HCT116 (cell line): ENCODE measurements at regions not wholly inside any gene's neighbourhood (a gene's known extent, or its start where the extent isn't known, plus 50 kb on each side); places are given as distances from the start of the nearest gene placed in this dataset.

Source experiments
- ATAC-seq: fragments of 200-7000 bp; cut with Tn5 transposase; 2 replicates; pipeline ENCODE4 v1.9.1; 2020; ENCODE audit warnings: mild to moderate bottlenecking, moderate library complexity
- BruUV-seq: library from RNA; stranded (reverse); fragments of 400-500 nt; replicated peaks from 2 replicates; lab custom pipeline; 2021; lab: Mats Ljungman, UMichigan
- CTCF ChIA-PET: fragments of 300-600 bp; sonication (Branson Sonifier 250); formaldehyde crosslinking; loops from one replicate; lab custom pipeline; 2021; ENCODE audit warnings: antibody characterized with exemption; lab: Charles Lee
- POLR2A ChIA-PET: fragments of 300-600, 350-600 bp; sonication (Branson Sonifier 250); formaldehyde crosslinking; loops from one replicate; lab custom pipeline; 2021; ENCODE audit warnings: antibody characterized with exemption; lab: Charles Lee
- RAD21 ChIA-PET, 2 experiments: fragments of 300-600 bp; sonication (Branson Sonifier 250); formaldehyde crosslinking; loops; one replicate each; lab custom pipeline; 2023; ENCODE audit warnings: low total read pairs in 2 of 2; ENCODE audit not compliant: uncharacterized antibody in 2 of 2, unreplicated experiment in 2 of 2, low non-redundant PET in 1 of 2; lab: Charles Lee
- DNase-seq: peaks from one replicate; pipeline ENCODE4 v3.0.0-alpha.2; 2010; ENCODE audit warnings: low read depth, low spot score
- H2AFZ ChIP-seq: fragments of 200-600 bp; shearing (Covaris generic), sonication (generic); 2 replicates; pipeline ENCODE4 v1.6.1; 2017; ENCODE audit warnings: low read depth, mixed run types, mixed read lengths, antibody characterized with exemption, low read length; ENCODE audit not compliant: poor library complexity, severe bottlenecking
- H3K27ac ChIP-seq: 2 replicates; pipeline ENCODE4 v1.5.1; 2012; ENCODE audit warnings: low read depth, low read length
- H3K27me3 ChIP-seq: fragments of 200-600 bp; sonication (generic); 2 replicates; pipeline ENCODE4 v1.6.1; 2016; ENCODE audit warnings: mixed run types, low read length, mixed read lengths; ENCODE audit not compliant: insufficient read depth
- H3K36me3 ChIP-seq, 2 experiments: fragments of 200-500 bp in 1 of 2; fragments of 200-600 bp in 1 of 2; sonication (Bioruptor generic) in 1 of 2; sonication (generic) in 1 of 2; 2 replicates each; pipeline versions ENCODE4 v1.5.1 to v1.6.1; 2014 to 2016; ENCODE audit warnings: low read length in 2 of 2, inconsistent platforms in 1 of 2, mixed read lengths in 1 of 2, mixed run types in 1 of 2; ENCODE audit not compliant: insufficient read depth in 2 of 2, control insufficient read depth in 1 of 2
- H3K4me1 ChIP-seq, 2 experiments: fragments of 200-600 bp in 1 of 2; sonication (generic) in 1 of 2; 2 replicates each; pipeline versions ENCODE4 v1.5.1 to v1.6.1; 2012 to 2017; ENCODE audit warnings: low read length in 2 of 2, inconsistent platforms in 1 of 2, mild to moderate bottlenecking in 1 of 2, mixed read lengths in 1 of 2, mixed run types in 1 of 2, moderate library complexity in 1 of 2; ENCODE audit not compliant: insufficient read depth in 2 of 2, control insufficient read depth in 1 of 2
- H3K4me2 ChIP-seq: fragments of 200-600 bp; sonication (generic); 2 replicates; pipeline ENCODE4 v1.6.1; 2017; ENCODE audit warnings: mixed run types, low read length, mixed read lengths
- H3K4me3 ChIP-seq, 2 experiments: fragments of 200-600 bp in 1 of 2; sonication (generic) in 1 of 2; replicated peaks in 1 of 2; 2 replicates each; pipeline ENCODE4 v1.5.1; 2011 to 2016; ENCODE audit warnings: low read length in 2 of 2, control low read depth in 1 of 2, low read depth in 1 of 2, mild to moderate bottlenecking in 1 of 2, mixed read lengths in 1 of 2, mixed run types in 1 of 2
- H3K79me2 ChIP-seq: fragments of 200-600 bp; sonication (generic); 2 replicates; pipeline ENCODE4 v1.6.1; 2017; ENCODE audit warnings: mild to moderate bottlenecking, mixed run types, low read length, moderate library complexity, mixed read lengths; ENCODE audit not compliant: insufficient read depth
- H3K9ac ChIP-seq: fragments of 200-600 bp; sonication (generic); 2 replicates; pipeline ENCODE4 v1.6.1; 2016; ENCODE audit warnings: low read length, mixed read lengths
- H3K9me2 ChIP-seq: fragments of 200-600 bp; sonication (generic), shearing (Covaris generic); 2 replicates; pipeline ENCODE4 v1.6.1; 2017; ENCODE audit warnings: mixed run types, mild to moderate bottlenecking, moderate library complexity; ENCODE audit not compliant: insufficient read depth
- H3K9me3 ChIP-seq, 2 experiments: fragments of 200-500 bp in 1 of 2; fragments of 200-600 bp in 1 of 2; sonication (Bioruptor generic) in 1 of 2; sonication (generic) in 1 of 2; 2 replicates each; pipeline ENCODE4 v1.6.1; 2014 to 2017; ENCODE audit warnings: low read length in 2 of 2, mixed read lengths in 2 of 2, inconsistent platforms in 1 of 2, low read depth in 1 of 2, mild to moderate bottlenecking in 1 of 2, mixed run types in 1 of 2, moderate library complexity in 1 of 2; ENCODE audit not compliant: control insufficient read depth in 1 of 2, insufficient read depth in 1 of 2
- H4K20me1 ChIP-seq: fragments of 200-600 bp; sonication (generic), shearing (Covaris generic); 2 replicates; pipeline ENCODE4 v1.6.1; 2017; ENCODE audit warnings: mixed run types, mild to moderate bottlenecking, moderate library complexity; ENCODE audit not compliant: insufficient read depth
- ATF3 ChIP-seq: IDR thresholded peaks from 2 replicates; pipeline ENCODE4 v1.6.1; 2012
- CEBPB ChIP-seq: IDR thresholded peaks from 2 replicates; pipeline ENCODE4 v1.6.1; 2012; ENCODE audit warnings: low read depth
- EGR1 ChIP-seq: IDR thresholded peaks from 2 replicates; pipeline ENCODE4 v1.6.1; 2012; ENCODE audit warnings: low read depth
- EZH2 ChIP-seq: fragments of 200-600 bp; sonication (generic); IDR thresholded peaks from 2 replicates; pipeline ENCODE4 v1.6.1; 2017; ENCODE audit warnings: antibody characterized with exemption, mixed run types
- EZH2phosphoT487 ChIP-seq: fragments of 200-600 bp; IDR thresholded peaks from 2 replicates; pipeline ENCODE4 v1.6.1; 2018; ENCODE audit warnings: antibody characterized with exemption, borderline replicate concordance
- FOSL1 ChIP-seq: IDR thresholded peaks from 2 replicates; pipeline ENCODE4 v1.6.1; 2012; ENCODE audit warnings: low read depth
- JUND ChIP-seq: IDR thresholded peaks from 2 replicates; pipeline ENCODE4 v1.6.1; 2012
- POLR2A ChIP-seq: IDR thresholded peaks from 2 replicates; pipeline ENCODE4 v1.7.0; 2011; ENCODE audit warnings: borderline replicate concordance; ENCODE audit not compliant: insufficient read depth, insufficient read length; ENCODE audit errors: extremely low read depth
- RAD21 ChIP-seq: IDR thresholded peaks from 2 replicates; pipeline ENCODE4 v1.6.1; 2012; ENCODE audit warnings: low read depth, mild to moderate bottlenecking
- SIN3A ChIP-seq: IDR thresholded peaks from 2 replicates; pipeline ENCODE4 v1.6.1; 2012; ENCODE audit warnings: low read depth
- SP1 ChIP-seq: IDR thresholded peaks from 2 replicates; pipeline ENCODE4 v1.6.1; 2012; ENCODE audit warnings: low read depth
- TCF7L2 ChIP-seq: IDR thresholded peaks from 2 replicates; pipeline ENCODE4 v1.7.0; 2011; ENCODE audit warnings: borderline replicate concordance, inconsistent platforms; ENCODE audit not compliant: insufficient read depth, insufficient read length; ENCODE audit errors: extremely low read depth
- YY1 ChIP-seq: IDR thresholded peaks from 2 replicates; pipeline ENCODE4 v1.6.1; 2011; ENCODE audit warnings: low read length, low read depth, moderate library complexity, mild to moderate bottlenecking; ENCODE audit not compliant: insufficient replicate concordance; ENCODE audit errors: extremely low read depth
- ZFX ChIP-seq: fragments of 450-650 bp; IDR thresholded peaks from 2 replicates; pipeline ENCODE4 v1.6.1; 2017
- intact Hi-C: fragments of 100-400 bp; cut with micrococcal nuclease; formaldehyde crosslinking; loops from 2 replicates; pipeline ENCODE4 v1.10.0; 2022
- TF ChIP-seq, protein P1 (sequence below), 3 experiments: fragments of 200-600 bp in 1 of 3; sonication (generic) in 1 of 3; IDR thresholded peaks in 2 of 3; conservative IDR thresholded peaks in 1 of 3; 2 replicates each; pipeline ENCODE4 v1.5.1; 2012 to 2017; ENCODE audit warnings: low read depth in 2 of 3, low read length in 2 of 3, antibody characterized with exemption in 1 of 3, borderline replicate concordance in 1 of 3, control low read depth in 1 of 3, mild to moderate bottlenecking in 1 of 3, mixed read lengths in 1 of 3, mixed run types in 1 of 3, moderate library complexity in 1 of 3; ENCODE audit not compliant: insufficient read depth in 1 of 3
- TF ChIP-seq, protein P2 (sequence below): IDR thresholded peaks from 2 replicates; pipeline ENCODE4 v1.6.1; 2011; ENCODE audit warnings: mild to moderate bottlenecking, low read length, moderate library complexity; ENCODE audit not compliant: insufficient replicate concordance; ENCODE audit errors: extremely low read depth
- TF ChIP-seq, protein P3 (sequence below): IDR thresholded peaks from 2 replicates; pipeline ENCODE4 v1.6.1; 2012; ENCODE audit warnings: low read depth

DNA sequence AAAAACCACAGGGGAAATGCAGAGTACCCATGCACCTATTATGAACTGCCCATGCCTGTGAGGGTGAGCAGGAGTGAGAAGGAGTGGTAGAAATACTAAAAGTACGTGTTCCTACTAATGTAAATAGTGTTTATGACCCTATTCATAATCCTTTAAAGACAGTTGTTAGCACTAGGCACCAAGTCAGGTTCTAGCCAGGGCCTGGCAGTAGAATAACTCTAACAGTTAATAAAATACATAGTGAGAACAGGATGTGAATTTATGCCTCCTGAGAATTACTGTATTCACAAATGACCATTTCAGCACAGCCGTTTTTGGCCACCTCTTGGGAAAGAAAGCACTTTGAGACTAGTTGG, 103.2 kb upstream of the TARS1 start:
- H3K9ac ChIP-seq: no peak overlapping the region
- DNase-seq (no peak), ATAC-seq (no peak)
- H3K36me3 ChIP-seq: no peaks in the 10 kb centered on the region
- intact Hi-C loops: no loop called here
- no peak overlapping the region for H3K4me3 ChIP-seq
- no peak overlapping the region for H3K27ac ChIP-seq
- RAD21 ChIA-PET: no interaction called here
- POLR2A ChIA-PET: no interaction called here
- H4K20me1 ChIP-seq: no peaks in the 10 kb centered on the region
- TF ChIP-seq, protein P1, sequence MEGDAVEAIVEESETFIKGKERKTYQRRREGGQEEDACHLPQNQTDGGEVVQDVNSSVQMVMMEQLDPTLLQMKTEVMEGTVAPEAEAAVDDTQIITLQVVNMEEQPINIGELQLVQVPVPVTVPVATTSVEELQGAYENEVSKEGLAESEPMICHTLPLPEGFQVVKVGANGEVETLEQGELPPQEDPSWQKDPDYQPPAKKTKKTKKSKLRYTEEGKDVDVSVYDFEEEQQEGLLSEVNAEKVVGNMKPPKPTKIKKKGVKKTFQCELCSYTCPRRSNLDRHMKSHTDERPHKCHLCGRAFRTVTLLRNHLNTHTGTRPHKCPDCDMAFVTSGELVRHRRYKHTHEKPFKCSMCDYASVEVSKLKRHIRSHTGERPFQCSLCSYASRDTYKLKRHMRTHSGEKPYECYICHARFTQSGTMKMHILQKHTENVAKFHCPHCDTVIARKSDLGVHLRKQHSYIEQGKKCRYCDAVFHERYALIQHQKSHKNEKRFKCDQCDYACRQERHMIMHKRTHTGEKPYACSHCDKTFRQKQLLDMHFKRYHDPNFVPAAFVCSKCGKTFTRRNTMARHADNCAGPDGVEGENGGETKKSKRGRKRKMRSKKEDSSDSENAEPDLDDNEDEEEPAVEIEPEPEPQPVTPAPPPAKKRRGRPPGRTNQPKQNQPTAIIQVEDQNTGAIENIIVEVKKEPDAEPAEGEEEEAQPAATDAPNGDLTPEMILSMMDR (IDR thresholded peaks at IDR 0.05 in 2 of 3, conservative IDR thresholded peaks at IDR 0.05 in 1 of 3; ENCODE audit: borderline replicate concordance in 1 of 3, insufficient read depth in 1 of 3, low read depth in 2 of 3, low read length in 2 of 3): no peak
- TF ChIP-seq SP1 (no peak), EZH2phosphoT487 (no peak), EZH2 (no peak), RAD21 (no peak), CEBPB (no peak), POLR2A (no peak), ATF3 (no peak), JUND (no peak), SIN3A (no peak), ZFX (no peak), TCF7L2 (no peak), EGR1 (no peak), FOSL1 (no peak), YY1 (no peak)
- TF ChIP-seq, protein P2, sequence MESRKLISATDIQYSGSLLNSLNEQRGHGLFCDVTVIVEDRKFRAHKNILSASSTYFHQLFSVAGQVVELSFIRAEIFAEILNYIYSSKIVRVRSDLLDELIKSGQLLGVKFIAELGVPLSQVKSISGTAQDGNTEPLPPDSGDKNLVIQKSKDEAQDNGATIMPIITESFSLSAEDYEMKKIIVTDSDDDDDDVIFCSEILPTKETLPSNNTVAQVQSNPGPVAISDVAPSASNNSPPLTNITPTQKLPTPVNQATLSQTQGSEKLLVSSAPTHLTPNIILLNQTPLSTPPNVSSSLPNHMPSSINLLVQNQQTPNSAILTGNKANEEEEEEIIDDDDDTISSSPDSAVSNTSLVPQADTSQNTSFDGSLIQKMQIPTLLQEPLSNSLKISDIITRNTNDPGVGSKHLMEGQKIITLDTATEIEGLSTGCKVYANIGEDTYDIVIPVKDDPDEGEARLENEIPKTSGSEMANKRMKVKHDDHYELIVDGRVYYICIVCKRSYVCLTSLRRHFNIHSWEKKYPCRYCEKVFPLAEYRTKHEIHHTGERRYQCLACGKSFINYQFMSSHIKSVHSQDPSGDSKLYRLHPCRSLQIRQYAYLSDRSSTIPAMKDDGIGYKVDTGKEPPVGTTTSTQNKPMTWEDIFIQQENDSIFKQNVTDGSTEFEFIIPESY: no peak
- TF ChIP-seq, protein P3, sequence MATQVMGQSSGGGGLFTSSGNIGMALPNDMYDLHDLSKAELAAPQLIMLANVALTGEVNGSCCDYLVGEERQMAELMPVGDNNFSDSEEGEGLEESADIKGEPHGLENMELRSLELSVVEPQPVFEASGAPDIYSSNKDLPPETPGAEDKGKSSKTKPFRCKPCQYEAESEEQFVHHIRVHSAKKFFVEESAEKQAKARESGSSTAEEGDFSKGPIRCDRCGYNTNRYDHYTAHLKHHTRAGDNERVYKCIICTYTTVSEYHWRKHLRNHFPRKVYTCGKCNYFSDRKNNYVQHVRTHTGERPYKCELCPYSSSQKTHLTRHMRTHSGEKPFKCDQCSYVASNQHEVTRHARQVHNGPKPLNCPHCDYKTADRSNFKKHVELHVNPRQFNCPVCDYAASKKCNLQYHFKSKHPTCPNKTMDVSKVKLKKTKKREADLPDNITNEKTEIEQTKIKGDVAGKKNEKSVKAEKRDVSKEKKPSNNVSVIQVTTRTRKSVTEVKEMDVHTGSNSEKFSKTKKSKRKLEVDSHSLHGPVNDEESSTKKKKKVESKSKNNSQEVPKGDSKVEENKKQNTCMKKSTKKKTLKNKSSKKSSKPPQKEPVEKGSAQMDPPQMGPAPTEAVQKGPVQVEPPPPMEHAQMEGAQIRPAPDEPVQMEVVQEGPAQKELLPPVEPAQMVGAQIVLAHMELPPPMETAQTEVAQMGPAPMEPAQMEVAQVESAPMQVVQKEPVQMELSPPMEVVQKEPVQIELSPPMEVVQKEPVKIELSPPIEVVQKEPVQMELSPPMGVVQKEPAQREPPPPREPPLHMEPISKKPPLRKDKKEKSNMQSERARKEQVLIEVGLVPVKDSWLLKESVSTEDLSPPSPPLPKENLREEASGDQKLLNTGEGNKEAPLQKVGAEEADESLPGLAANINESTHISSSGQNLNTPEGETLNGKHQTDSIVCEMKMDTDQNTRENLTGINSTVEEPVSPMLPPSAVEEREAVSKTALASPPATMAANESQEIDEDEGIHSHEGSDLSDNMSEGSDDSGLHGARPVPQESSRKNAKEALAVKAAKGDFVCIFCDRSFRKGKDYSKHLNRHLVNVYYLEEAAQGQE: no peak
- TF ChIP-seq, all 23 proteins: peak for 0
- H3K4me2 ChIP-seq: no peak overlapping the region
- CTCF ChIA-PET: no interaction called here
- H2AFZ ChIP-seq: no peak overlapping the region
- H3K9me3 ChIP-seq: no peaks in the 10 kb centered on the region
- H3K9me2 ChIP-seq: no peaks in the 10 kb centered on the region
- H3K27me3 ChIP-seq: no peaks in the 10 kb centered on the region
- no peaks in the 10 kb centered on the region for H3K79me2 ChIP-seq
- H3K4me1 ChIP-seq: no peaks in the 10 kb centered on the region
- no TSS peak for BruUV-seq
